ENCODE measurements at regions not wholly inside any gene's neighbourhood (a gene's known extent, or its start where the extent isn't known, plus 50 kb on each side); places are given as distances from the start of the nearest gene placed in this dataset.

DNA sequence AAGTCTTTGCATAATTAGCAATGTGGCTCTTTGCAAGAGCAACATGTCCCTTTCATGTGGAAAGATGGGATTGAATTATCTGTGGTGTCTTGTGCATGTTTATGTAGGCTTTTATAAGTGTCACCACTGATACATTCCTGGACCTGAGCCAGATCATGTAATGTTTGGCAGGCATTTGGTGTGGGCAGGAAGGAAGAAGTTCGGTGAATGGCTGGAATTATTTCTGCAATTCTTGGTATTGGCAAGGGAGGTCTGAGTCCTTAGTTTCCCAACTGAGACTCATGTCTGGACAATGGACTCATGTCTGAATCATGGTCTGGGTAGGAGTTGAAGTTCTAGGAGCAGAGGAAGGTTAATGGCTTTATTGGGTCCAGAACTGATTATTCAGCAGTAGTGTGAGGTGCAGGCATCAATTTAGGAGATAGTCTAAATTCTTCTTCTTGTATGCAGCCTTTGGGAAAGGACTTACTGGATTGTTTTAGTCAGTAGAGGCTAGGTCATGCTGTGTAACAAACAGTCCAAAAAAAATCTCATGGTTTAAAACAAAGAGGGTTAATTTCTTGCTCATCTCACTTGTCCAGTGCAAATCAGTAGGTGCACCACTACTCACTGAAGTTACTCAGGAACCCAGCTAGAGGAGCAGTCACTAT, 186.5 kb upstream of the LHX5 start:
- DNase-seq (ENCODE audit: low spot score): no peak

GRCh38 chr12:113655919-113656318, 184.2 kb upstream of the LHX5 start:
- DNase-seq (ENCODE audit: low spot score): no peak

- no peak for DNase-seq (ENCODE audit: low spot score)
Observed at GRCh38 chr12:113655479-113655878, 183.8 kb upstream of the LHX5 start.

GRCh38 chr12:113651662-113652061, 180.0 kb upstream of the LHX5 start:
- DNase-seq (ENCODE audit: low spot score): no peak

DNA sequence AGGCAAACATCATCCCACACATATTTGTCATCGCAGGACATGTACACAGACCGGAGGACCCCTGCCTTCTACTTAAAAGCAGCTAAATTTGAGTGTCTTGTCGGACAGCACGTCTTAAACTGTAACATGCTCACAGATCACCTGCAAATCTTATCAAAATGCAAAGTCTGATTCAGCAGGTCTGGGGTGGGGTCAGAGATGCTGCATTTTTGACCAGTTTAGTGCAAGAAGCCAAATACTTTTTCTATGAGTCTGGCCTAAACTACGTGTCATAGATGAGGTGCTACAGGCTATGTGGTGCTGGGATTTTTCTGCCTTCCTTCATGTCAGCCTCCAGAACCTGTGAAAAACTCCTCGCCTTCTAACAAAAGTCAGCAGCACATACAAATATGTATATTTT, 178.8 kb upstream of the LHX5 start:
- no peak for DNase-seq (ENCODE audit: low spot score)

GRCh38 chr12:113649256-113649830, 177.7 kb upstream of the LHX5 start:
- DNase-seq (ENCODE audit: low spot score): no peak

DNA sequence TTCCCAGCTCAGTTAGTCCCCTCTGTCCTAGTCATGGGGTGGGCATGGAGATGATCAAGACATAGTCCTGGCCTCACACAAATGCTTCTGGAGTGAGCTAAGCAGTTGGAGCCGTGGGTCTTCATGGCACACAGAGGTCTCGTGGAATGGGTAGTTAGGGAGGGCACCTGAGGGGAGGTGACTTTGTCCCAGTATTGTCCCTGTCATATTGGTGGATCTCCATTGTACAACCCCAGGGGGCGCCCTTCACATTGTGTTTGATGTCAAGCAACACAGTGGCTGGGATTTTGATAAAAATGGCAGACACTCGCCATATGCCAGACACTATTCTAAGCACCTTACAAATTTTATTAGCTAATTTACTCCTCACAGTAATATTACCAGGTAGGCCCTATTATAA, 175.4 kb upstream of the LHX5 start:
- no peak for DNase-seq (ENCODE audit: low spot score)

GRCh38 chr12:113645603-113646002, 173.9 kb upstream of the LHX5 start:
- no peak for DNase-seq (ENCODE audit: low spot score)

- no peak for DNase-seq (ENCODE audit: low spot score)
Observed at GRCh38 chr12:113645183-113645582, 173.5 kb upstream of the LHX5 start.

GRCh38 chr12:113643177-113643974, 171.7 kb upstream of the LHX5 start:
- no peak for DNase-seq (ENCODE audit: low spot score)

GRCh38 chr12:113642672-113643071, 171.0 kb upstream of the LHX5 start:
- DNase-seq (ENCODE audit: low spot score): no peak

GRCh38 chr12:113642216-113642615, 170.5 kb upstream of the LHX5 start:
- no peak for DNase-seq (ENCODE audit: low spot score)

GRCh38 chr12:113641426-113642030, 169.9 kb upstream of the LHX5 start:
- DNase-seq (ENCODE audit: low spot score): no peak

DNA sequence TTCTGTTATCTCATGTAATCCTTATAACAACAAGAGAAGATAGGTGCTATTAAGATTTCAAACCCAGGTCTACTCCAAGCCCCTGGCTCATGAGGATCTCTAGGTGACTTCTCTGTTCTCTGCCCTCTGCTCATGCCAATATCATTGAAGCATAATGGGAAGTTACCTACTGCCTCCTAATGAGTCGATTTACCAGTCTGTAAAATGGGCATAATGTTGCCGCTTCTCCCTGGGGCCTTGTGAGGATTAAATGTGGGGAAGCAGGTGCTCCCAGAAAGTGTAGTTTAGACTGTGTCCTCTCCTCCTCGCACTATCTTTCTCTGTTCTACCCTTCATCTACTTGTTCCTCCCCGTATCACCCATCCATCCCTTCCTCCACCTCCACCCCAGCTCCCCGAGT, 169.2 kb upstream of the LHX5 start:
- DNase-seq (ENCODE audit: low spot score): no peak

DNA sequence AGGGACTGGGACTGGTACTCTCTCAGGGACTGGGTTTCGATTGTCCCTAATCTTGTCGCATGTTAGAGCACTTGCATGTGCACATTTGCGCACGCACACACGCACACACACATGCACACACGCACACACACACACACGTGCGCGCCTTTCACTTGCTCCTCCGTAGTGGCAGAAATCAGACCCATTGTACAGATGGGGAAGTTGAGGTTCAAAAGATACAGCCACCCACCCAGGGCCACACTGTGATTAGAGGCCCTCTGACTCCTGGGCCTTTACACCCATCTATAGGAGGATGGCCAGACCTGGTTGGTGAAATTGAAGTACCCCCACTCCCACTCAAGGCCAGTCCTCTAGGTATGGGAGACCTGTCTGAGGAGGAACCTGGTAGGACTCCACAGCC, 167.8 kb upstream of the LHX5 start:
- DNase-seq (ENCODE audit: low spot score): no peak

DNA sequence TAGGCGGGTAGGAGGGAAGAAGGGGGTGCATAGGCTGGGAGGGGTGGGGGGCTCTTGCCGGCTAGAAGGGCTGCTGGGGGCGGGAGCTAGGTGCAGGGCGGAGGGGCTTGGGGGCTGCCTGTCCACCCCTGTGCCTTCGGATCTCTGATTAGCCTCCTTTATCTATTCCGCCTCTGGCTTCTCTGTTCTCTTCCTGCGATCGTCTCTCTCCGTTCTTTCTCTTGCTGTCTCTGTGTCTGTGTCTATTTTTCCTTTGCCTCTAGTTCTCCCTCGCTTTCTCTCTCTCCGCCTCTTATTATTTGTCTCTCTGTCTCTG, 166.7 kb upstream of the LHX5 start:
- no peak for DNase-seq (ENCODE audit: low spot score)

GRCh38 chr12:113634982-113635381, 163.3 kb upstream of the LHX5 start:
- no peak for DNase-seq (ENCODE audit: low spot score)

- no peak for DNase-seq (ENCODE audit: low spot score)
Observed at GRCh38 chr12:113634474-113634873, 162.8 kb upstream of the LHX5 start.

GRCh38 chr12:113633678-113634332, 162.1 kb upstream of the LHX5 start:
- peak; percentile 4 for DNase-seq (ENCODE audit: low spot score)

DNA sequence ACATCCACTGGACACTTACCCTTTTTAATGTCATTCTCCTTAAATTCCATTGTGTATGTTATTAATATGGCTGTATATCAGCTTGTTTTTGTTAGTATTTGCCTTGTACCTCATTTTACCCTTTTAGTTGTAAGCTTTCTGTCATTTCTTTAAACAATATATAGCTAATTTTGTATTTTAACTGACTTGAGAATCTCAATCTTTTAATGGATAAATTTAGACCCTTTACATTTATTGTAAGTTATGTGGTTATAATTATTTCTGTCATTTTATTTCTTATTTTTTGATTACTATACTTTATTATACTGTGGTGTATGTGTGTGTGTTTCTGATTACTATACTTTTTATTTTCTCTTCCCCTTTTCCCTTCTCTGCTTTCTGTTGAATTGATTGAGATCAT, 159.0 kb upstream of the LHX5 start:
- no peak for DNase-seq (ENCODE audit: low spot score)

DNA sequence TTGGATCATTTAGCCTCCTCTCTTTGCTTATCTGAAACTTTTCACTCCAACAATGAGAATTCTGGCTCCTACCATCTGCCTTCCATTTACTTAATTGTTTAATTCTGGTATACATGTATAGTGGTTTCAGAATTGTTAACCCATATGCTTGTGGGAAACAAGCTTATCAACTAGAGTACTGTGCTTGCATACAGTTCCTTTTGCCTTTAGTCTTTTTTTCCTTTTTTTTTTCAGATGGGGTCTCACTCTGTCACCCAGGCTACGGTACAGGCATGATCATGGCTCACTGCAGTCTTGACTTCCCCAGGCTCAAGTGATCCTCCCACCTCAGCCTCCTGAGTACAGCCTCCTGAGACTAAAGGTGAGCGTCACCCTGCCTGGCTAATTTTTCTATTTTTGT, 153.8 kb upstream of the LHX5 start:
- DNase-seq (ENCODE audit: low spot score): no peak

DNA sequence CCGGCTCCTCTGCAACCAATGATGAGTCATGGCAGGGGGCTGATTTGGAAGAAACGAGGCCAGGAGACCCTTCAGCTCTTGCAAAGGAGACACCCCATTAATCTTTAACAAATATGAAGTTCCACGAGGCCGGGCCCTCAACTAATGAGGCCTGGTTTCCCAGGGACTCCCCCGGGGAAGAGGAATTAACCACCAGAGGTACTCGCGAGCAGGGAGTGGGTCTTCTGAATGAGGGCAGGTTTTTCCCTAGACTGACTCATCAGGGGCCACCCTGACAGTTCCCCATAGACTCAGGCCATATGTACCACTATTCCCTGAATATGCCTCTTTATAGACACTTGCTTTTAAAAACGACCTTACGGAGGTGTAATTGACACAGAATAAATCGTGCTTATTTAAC, 150.7 kb upstream of the LHX5 start:
- no peak for DNase-seq (ENCODE audit: low spot score)

Data from RKO (cell line).